GM18873 (cell line): ENCODE measurements at regions not wholly inside any gene's neighbourhood (a gene's known extent, or its start where the extent isn't known, plus 50 kb on each side); places are given as distances from the start of the nearest gene placed in this dataset.
"Not testable (repeated sequence)": the region's sequence is repeated elsewhere in the genome, so short reads cannot be mapped to it uniquely, and the experiment has no call there.

ENCODE experiments used
- ATAC-seq: cut with Tn5 transposase; IDR thresholded peaks from one replicate; pipeline ENCODE4 v1.9.1; 2021; ENCODE audit warnings: mild to moderate bottlenecking, moderate library complexity, moderate number of reproducible peaks; ENCODE audit not compliant: unreplicated experiment, low FRiP score

DNA sequence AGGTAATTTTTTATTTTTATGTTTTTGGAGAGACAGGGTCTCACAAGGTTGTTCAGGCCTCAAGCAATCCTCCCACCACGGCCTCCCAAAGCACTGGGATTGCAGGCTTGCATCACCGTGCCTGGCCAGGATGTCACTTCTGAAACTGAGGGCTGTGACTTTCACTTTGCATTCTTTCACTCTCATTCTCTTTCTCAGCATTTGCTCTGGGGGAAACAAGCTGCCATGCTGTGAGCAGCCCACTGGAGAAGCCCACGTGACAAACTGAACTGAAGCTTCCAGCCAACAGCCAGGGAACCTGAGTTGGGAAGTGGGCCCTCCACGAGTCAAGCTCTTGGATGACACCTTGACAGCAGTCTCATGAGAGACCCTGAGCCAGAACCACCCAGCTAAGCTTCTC lies 109.4 kb downstream of the C5orf15 start:
- ATAC-seq, result no peak

DNA sequence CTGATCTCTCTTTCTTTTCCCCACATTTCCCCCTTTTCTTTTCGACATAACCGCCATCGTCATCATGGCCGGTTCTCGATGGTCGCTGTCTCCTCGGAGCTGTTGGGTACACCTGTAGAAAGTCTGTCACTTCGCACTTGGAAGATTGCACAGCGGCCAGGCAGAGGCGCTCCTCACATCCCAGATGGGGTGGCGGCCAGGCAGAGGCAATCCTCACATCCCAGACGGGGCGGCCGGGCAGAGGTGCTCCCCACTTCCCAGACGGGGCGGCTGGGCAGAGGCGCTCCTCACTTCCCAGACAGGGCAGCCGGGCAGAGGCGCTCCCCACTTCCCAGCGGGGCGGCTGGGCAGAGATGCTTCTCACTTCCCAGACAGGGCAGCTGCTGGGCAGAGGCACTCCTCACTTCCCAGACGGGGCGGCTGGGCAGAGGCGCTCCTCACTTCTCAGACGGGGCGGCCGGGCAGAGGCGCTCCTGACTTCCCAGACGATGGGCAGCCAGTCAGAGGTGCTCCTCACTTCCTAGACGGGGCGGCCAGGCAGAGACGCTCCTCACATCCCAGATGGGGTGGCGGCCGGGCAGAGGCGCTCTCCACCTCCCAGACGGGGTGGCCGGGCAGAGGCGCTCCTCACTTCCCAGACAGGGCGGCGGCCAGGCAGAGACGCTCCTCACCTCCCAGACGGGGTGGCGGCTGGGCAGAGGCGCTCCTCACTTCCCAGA lies 110.7 kb downstream of the C5orf15 start:
- ATAC-seq, result not testable (repeated sequence)

DNA sequence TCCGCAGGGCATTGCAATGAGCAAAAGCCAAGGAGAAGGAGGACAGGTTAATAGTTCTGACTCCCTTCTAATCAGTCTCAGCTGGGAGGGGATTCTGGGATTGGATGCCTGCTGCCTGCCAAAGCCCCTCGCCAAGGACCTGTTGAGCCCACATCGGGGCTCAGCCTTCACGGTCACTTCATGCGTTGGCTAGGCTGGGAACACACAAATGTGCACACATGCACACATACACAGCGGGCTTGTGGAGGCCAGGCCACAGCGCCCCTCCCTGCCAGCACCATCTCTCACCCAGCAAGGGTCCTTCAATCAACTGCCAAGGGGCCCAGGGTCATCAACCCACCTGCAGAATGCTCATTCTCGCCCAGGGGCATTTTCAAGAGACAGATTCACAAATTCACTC lies 113.9 kb downstream of the C5orf15 start:
- ATAC-seq, result no peak

DNA sequence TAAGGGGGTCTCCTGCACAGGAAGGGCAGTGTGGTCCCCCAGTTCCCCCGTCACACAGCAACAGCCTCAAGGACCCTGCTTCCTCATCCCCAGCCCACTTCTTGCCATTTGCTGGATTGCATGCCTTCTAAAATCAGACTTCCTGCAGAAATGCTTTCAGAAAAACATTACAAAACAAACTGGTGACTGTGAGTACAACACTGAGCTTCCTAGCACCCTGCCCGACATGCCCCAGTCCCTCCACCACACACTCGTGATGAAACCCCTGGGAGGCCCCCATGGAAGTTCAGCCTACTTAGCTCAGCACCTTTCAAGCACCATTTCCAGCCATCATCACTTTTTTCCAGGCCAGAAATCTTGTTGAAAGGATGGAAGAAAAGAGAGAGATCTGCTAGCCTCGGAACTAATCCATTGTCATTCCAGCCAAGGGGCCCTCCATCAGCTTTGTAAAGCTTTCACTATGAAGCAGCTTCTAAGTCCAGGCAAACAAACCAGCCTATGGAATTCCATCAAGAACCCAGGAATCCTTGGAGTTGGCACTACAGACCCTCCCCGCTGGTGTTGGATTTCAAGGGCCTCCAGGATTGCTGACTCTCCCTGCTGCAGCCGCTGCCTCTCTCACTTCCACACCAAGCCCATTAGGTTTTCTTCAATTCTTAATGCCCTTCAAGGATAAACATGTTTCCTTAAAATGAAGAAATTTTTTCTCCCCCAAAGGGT lies 114.6 kb downstream of the C5orf15 start:
- no peak for ATAC-seq

DNA sequence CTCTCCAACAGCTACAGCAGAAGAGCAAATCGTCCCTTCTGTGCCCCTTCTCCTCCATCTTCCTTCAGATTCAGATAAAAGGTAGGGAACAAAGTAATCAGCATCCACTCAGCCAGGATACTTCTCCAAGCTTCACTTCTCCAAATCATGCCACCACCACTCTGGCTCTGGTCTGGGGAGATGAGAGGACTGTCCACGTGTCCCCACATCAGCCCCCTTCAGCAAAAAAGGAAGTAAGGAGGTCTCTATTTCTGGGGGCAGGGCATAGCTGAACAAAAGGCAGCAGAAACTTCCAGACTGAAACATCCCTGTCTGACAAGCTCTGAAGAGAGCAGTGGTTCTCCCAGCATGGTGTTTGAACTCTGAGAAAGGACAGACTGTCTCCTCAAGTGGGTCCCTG lies 116.9 kb downstream of the C5orf15 start:
- ATAC-seq, result no peak

DNA sequence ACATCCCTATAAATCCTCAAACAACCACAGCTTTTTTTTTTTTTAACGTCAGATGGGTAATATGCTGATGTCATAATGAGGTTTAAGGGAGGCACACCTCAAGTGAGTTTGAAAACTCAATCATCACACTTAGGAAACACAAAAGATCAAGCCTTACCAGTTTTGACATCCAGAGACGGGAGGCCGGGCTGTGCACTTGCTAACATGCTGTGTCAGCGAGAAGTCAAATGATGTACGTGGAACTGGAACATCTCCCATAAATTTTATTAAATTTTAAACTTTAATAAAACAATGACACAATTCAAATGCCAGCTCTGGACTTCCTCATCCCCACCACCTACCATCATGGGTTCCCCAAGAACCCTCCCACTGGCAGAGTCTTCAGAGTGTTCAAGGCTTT lies 117.6 kb downstream of the C5orf15 start:
- ATAC-seq, result no peak

DNA sequence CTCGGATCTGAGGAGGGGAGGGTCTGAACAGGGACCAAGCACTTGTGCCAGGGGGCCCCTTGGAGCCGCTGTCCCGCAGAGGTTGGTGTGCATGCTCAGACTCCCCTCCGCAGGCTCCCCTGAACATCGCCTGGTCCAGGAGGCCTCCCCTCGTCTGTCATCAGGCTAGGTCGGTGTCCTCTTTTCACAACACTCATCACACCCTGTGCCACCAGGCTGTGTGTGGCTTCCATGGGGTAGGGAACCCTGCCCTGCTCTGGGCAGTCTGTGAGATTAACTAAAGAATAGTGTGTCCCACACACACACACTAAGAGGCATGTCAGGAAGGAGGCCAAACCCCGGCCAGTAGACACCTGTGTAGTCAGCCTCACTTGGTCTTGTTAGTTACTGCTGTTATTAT lies 119.3 kb downstream of the C5orf15 start:
- ATAC-seq, result no peak

DNA sequence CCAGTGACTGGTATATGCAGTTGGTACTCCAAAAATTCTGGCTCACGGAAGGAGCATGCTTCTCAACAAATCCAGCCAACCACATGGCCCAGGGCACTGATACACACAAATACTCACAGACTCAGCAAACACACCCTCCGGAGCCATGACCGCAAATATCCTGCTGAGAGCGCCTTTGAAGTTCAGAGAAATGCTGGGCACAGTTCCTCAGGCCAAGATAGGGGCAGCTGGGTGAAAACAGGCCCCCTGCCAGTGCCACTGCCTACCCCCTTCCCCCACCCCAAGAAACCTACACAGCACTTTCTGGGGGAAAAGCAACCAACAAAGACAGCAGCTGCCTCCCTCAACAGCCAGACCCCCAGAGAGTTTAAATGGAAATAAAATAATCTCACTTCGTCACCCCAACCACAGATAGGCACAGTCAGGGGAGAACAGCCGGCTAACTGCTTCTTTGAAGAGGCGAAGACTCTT lies 120.0 kb downstream of the C5orf15 start:
- no peak for ATAC-seq

DNA sequence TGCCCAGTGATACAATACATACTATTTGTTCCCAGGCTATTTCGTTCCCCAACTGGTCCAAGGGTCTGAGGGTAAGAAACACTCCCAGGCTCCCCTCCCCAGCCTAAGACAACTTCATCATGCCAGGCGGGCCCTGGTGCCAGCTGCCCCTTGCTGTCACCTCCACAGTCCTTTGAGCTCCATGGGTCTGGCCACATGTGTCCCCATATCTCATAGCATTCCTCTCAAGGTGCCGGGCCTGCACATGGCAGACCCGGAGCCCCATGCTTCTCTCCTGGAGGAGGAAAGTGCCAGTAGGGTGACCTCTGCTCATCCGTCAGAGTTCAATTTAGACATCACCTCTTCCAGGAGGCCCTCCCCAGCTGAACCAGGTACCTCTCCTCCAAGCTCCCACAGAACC lies 120.5 kb downstream of the C5orf15 start:
- no peak for ATAC-seq

DNA sequence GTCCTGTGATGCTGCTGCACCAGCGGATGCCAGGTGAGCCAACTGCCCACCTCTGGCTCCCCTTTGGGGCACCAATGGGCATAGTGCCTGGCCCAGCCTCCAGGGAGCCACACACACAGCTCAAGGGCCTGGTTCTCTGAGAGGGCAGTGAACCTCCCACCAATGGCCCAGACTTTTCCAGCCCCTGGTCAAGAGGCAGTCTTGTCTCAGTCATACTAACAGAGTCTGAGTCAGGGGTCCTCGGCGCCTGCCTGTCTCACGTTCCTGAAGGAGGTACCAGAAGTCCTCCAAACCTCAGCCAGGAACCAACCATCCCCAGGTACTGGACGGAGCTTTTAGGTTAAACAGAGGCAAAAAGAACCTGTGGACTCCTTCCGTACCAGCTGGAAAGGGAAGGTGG lies 121.1 kb downstream of the C5orf15 start:
- no peak for ATAC-seq

DNA sequence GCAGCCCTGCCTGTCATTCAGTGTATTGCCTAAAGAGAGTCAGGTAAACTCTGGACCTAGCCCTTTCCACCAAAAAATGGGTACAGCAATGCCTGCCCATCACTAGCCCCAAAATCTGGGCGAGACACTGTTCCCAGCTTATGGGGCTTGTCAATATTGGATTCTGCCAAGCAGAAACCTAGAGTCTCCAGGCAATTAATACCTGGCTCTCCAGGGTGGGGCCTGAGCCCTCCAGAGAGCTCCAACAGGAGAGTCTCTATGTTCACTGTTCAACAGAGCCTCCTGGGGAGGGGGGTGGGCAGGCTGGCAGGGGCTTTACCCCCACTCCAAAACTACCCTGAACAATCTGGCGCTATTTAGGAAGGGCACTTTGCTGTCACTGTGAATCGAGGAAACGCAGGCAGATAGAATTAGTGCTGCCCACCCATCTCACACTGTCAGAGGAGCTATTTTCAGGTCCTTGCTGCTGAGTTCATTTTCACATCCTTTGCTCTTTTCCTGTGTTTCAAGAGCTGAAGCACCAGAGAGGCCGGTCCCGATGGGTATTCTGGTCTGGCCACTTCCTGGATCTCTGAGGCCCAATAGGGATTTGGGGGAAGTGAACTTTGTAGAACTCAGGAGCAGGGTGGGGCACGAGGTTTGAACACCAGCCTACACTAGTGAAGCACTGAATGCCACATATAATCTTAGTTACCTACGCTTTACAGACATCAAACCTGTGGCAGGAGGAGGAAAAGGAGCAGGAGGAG lies 121.8 kb downstream of the C5orf15 start:
- no peak for ATAC-seq

DNA sequence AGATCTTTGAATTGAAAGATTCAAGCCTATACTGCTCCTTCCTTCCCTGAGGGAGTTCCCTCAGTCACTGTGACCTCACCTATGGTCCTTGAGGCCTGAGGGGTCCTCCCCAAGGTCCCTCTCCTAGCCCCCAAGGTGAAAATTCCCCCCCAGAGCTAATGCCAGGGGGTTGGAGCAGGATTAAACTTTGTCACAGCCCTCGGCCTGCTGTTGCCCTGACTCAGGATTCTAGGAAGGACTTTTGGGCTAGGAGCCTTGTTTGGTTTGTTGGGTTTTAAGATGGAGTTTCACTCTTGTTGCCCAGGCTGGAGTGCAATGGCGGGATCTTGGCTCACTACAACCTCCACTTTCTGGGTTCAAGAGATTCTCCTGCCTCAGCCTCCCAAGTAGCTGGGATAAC lies 123.2 kb downstream of the C5orf15 start:
- no peak for ATAC-seq

DNA sequence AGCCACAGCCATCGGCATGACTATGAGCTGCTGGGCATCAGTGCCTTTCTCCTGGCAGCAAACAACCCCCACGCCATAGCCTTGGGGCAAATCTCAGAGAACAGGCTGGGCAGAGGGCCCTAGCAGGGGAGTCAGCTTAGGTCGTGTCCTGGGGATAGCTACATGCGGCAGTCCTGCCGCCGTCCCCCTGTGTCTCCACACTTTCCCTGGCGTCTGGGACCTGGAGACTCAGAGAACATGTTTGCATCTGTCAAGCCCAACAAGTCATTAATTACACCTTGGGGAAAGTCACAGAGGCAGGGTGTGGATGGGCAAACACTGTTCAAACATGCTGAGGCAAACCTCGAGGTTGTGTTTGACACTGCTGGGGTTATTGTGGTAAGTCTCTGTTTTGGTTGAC lies 123.6 kb downstream of the C5orf15 start:
- ATAC-seq, result no peak

DNA sequence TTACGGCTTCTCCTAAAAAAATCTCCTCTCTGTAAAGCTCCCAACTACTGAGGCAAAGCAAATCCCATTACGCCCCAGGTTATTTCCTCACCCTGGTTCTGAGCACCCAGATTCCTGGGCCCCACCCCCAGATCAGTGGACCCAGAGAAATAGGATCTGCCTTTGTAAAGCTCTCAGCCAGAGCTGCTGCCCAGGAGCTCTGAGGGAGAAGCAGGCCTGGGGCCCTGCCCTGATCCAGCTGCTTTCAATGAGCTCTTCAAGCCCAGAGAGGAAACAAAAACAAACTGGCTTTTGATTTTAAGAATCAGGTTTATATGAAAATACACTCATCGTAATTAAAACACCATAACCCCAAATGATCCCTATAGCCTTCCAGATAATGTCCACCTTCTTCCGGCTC lies 124.5 kb downstream of the C5orf15 start:
- ATAC-seq, result no peak

DNA sequence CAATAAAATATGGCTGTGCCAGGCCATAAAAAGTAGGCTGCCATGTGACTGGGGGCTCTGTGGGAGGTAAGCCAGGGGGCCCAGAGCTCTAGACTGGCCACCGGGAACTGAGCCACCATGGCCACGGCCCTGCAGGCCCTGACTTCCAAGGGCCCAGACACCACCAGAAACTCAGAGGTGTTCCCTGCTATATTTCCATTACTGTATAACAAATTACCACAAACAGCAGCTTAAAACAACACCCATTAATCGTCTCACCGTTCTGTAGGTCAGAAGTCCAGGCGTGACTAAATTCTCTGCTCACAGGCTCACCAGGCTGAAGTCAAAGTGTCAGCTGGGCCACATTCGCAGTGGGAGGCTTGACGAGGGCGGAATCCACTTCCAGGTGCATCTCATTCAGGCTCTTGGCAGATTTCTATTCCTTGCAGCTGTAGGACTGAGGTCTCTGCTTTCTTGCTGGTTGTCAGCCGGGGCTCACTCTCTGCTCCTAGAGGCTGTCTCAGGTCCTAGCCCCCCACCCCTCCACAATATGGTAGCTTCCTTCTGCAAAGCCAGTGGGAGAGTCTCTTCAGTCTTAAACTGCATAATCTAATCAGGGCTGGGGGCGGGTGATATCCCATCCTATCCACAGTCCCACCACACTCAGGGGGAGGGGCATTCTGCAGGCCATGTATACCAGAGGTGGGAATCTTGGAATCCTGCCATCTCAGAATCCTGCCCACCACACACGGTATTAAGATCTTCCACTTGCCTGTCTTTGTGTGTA lies 125.4 kb downstream of the C5orf15 start:
- ATAC-seq, result no peak

DNA sequence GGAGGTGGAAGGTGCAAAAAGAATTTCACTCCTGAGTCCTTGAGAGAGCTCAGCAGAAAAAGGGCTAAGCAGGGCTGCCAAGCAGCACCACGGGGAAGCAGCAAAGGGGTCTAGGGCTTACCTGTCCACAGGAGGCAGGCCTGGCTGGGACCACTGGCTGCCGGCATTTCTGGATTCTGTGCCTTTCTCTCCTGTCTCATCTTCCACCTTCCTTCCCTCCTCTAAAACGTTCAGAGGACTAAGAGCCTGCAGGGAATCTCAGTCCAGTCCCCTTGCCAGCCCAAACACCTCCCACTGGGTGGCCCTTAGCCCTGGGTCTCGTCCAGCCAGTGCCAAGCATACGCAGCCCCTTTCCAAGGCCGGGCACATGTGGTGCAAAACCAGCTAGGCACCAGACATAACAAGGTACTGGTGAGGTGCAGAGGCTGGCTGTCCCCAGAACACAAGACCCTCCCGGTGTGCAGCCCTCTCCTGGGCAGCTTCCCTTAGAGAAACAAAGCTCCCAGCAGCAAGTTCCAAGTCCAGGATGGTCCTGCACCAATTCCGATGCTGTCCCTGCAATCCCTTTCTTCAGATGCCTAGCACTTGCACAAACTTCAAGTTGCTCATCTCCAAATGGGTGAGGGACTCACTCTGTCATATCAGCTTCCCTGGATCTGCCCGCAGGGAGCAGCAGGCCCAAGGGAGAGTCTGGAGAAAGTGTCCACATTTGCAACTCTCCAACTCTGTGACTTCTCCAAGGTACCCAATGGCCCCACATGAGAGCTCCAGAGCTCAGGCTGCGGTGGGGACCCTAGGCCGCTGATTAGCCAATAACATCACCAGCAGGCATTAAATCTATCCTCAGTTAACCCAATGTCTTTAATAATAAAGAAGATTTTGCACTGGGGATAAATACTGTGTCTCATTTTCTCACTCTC lies 126.3 kb downstream of the C5orf15 start:
- no peak for ATAC-seq

DNA sequence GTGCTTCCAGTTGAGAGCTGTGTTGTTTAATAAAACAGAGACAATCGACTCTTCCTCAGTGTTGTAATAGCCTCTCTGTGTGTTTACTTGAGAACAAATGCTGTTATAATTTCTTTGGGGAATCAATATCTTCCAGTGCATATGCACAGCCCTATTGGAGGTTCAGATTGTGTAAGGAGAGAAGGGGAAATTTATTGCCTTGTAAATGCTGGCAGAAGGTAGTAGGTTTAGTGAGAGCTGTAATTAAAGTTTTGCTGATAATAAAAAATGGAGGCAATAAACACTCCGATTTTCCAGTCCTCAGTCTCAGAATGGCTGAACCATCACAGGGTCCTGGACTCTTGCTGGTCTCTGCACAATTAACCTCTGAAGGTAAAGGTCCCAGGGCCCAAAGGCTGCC lies 128.3 kb downstream of the C5orf15 start:
- ATAC-seq, result no peak

DNA sequence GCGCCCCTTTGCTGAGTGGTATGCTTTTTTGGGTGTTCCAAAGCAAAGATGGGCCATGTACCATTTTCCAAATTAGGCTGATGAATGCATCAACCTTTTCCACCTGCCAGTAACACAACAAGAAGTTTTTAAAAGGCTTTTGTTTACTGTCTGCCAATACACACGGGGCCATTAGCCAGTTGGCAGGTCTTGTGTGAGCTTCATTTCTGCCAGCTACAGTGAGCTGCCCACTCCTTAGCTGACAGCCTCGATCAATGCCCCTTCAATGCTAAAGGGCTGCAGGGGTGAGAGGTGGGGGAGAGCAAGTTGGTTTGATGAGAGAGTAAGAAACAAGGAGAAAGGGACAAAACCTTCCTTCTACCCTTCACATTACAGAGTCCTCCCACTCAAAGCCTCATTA lies 128.7 kb downstream of the C5orf15 start:
- no peak for ATAC-seq

DNA sequence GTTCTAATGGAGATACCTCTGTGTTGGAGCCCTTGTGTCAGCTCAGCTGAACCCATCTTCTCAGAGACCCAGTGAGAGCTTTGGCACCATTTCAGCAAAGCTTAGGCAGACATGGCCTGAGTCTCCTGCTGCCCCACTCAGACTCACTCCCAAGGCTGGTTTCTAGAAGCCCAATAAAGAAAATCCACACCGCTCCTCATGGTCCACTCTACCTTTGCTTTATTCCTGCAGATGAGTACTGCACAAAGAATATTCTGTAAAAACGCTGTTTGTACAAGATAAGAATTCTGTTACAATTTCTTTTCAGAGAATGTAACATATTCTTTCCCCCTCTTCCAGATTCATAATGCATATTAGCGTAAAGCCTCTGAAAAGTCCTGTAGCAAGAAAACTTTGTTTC lies 129.3 kb downstream of the C5orf15 start:
- no peak for ATAC-seq

DNA sequence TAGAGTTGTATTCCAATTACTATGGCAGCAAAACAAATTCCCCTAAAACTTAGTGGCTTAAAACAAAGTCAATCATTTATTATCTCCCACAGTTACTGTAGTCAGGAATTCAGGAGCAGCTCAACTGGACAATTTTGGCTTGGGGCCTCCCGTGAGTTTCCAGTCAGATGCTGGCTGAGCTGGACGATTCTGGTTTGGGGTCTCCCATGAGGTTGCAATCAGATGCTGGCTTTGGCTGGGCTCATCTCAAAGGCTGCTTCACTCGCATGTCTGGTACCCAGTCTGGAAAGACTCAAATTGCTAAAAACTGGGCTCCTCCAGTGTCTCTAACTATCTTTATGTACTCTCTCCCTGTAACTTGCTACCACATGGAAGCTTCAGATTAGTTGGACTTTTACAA lies 130.1 kb downstream of the C5orf15 start:
- ATAC-seq, result no peak
